CD4-positive, alpha-beta T cell treated with Interferon gamma for 1 hour (primary cell): ENCODE measurements at regions not wholly inside any gene's neighbourhood (a gene's known extent, or its start where the extent isn't known, plus 50 kb on each side); places are given as distances from the start of the nearest gene placed in this dataset.

Experiments
- DNase-seq: peaks from one replicate; pipeline ENCODE4 v3.0.0-alpha.2; 2020

DNA sequence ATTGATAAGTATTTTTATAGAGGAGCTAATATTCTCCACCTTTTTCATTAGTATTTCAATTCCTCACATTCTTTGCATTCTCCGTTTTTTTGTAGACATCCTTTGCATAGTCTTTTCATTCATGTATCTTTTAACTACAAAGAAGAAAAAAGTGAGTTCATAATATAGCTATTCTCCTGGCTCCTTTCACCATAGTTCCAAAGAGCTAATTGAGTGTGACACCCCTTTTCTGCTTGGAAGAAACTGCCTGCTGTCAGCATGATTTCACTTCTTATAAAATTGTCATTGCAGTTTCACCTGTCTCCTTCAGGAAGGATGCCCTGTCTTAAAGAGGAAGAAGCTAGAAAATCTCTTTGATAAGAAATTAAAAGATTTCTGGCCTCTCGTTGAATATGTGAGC is 991.1 kb downstream of the KCNT2 start:
- no peak for DNase-seq

- DNase-seq = no peak
Observed at GRCh38 chr1:195608883-195609282, 999.4 kb downstream of the KCNT2 start.

DNA sequence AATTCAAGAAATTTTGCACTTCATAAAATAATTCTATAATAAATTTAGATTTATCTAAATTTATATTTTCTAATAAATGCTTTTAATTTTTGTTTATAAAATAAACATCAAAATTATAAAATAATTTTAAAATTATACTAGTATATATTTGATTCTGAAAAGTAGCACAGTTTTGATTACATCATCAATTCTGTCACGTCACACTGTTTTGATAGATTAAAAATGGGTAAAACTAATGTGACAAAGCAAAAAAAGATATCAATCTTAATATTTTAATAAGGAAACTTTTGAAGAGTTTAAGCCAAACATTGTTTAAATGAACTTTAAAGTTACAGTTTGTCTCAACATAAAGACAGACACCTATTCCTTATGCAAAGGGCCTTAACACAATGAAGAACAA is 1001.8 kb downstream of the KCNT2 start:
- no peak for DNase-seq

GRCh38 chr1:195604287-195604686 is 1004.0 kb downstream of the KCNT2 start:
- no peak for DNase-seq

DNA sequence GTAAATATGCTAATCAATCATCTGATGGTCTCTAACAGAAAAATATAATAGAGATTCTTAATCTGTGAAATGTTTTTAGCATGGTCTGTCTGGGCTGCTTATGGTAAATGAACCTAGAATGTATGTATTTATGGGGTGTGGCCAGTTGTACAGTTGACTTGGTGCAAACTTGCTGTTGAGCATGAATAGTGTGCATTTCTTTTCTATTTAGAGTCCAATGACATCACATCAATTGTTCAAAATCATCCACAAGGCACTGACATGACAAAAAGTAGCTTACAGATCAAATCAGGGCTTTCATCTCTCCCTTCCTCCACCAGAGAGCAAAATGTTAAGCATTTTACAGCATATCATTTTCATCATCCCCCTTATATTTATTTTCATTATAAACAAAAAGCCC is 1010.3 kb downstream of the KCNT2 start:
- DNase-seq = no peak

GRCh38 chr1:195594773-195595172 is 1013.5 kb downstream of the KCNT2 start:
- DNase-seq = no peak

GRCh38 chr1:195594322-195594721 is 1013.9 kb downstream of the KCNT2 start:
- no peak for DNase-seq

- no peak for DNase-seq
Observed at GRCh38 chr1:195591917-195592672, 1016.1 kb downstream of the KCNT2 start.

DNA sequence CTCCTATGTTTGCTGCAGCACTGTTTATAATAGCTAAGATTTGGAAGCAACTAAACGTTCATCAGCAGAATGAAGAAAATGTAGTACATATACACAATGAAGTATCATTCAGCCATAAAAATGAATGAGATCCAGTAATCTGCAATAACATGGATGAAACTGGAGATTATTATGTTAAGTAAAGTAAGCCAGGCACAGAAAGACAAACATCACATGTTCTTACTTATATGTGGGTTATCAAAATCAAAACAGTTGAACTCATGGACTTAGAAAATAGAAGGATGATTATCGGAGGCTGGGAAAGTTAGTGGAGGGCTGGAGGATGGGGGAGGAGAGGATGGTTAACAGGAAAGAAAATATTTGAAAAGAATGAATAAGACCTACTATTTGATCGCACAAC is 1017.6 kb downstream of the KCNT2 start:
- no peak for DNase-seq

GRCh38 chr1:195584870-195585624 is 1023.2 kb downstream of the KCNT2 start:
- no peak for DNase-seq

DNA sequence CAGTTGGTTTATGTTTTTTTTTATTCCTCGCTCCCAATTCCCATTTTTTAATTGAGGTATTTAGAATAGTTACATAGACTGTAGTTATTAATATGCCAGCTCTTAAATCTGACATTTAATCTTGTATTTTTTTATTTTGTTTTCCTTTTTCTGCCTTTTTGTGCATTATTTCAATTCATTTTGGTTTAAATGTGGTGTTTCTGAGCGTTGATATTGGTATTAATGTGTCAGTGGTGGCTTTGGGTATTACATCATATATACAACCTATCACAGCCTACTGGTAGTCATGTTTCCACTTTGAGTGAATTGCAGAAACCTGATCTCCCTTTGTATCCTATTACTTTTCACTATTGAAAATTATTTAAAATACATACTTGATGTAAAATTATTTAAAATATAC is 1027.3 kb downstream of the KCNT2 start:
- DNase-seq = no peak

- DNase-seq = no peak
Observed at GRCh38 chr1:195577748-195578147, 1030.5 kb downstream of the KCNT2 start.

DNA sequence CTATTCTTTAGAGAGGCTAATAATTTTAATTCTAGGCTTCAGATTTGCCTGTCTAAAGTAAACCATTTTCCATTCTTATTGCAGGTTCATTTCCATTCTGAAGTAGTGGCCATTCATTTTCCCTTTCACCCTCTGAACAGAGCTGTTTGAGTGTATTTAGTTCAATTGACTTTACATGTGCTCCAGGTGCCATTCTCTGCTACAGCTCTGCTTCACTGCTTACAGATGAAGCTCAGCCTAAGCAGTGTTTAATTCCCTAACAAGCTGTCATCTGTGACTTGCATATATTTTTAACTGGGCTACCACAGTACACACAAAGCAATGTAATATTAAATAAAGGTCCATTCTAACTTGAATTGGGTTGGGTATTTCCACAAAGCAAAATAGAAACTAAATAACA is 1031.6 kb downstream of the KCNT2 start:
- DNase-seq = no peak

DNA sequence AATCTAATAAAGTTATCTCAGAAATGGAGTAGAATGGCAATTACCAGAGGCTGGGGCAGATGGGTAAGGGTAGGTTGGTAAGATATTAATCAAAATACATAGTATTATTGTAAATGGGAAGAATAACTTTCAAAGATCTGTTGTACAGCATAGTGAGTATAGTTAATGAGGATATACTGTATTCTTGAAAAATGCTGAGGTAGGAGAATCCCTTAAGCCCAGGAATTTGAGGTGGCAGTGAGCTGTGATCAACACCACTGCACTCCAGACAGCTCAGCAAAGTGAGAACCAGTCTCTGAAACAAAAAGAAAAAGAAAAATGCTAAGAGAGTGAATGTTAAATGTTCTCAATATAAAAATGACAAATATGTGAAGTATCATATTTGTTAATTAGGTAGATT is 1033.7 kb downstream of the KCNT2 start:
- no peak for DNase-seq

DNA sequence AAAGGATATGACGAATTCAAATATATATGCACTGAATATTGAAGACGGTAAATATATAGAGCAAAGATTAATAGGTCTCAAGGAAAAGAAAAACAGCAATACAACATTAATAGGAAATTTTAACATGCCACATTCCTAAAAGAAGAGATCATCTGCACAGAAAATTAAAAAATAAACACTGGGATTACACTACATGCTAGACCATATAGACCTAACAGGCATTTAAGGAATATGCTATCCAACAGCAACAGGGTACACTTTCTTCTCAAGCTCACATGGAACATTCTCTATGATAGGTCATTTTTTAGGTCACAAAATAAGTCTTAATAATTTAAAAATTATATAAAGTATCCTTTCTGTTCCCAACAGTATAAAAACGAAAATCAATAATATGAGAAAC is 1038.3 kb downstream of the KCNT2 start:
- DNase-seq = no peak

- DNase-seq = no peak
Observed at GRCh38 chr1:195568389-195568788, 1039.9 kb downstream of the KCNT2 start.

GRCh38 chr1:195562074-195562473 is 1046.2 kb downstream of the KCNT2 start:
- no peak for DNase-seq

- no peak for DNase-seq
Observed at GRCh38 chr1:195550071-195550862, 1058.0 kb downstream of the KCNT2 start.

- no peak for DNase-seq
Observed at GRCh38 chr1:195530961-195531360, 1077.3 kb downstream of the KCNT2 start.

DNA sequence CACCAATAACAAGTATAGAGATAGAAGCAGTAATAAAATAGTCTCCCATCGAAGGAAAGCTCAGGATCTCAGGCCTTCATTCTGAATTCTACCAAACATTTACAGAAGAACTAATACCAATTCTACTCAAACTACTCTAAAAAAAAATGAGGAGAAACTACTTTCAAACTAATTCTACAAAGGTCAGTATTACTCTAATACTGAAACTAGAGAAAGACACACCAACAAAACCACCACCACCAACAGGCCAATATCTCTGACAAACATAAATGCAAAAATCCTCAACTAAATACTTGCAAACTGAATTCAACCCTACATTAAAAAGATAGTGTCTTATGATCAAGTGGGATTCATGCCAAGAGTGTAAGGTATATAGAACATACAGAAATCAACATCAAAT is 1078.4 kb downstream of the KCNT2 start:
- DNase-seq = no peak

DNA sequence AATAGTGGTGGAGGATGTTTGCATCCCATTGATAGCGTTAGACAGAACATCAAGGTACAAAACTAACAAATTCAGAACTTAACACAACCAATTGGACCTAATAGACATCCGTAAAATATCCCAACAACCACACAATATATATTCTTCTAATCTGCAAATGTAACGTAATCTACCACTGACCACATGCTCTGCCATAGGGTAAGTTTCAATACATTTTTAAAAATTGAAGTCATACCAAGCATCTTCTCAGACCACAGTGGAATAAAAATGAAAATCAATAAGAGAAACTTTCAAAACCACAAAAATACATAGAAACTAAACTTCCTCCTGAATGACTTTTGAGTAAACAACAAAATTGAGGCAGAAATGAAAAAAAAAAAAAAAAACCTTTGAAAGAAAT is 1087.5 kb downstream of the KCNT2 start:
- no peak for DNase-seq

GRCh38 chr1:195516036-195516435 is 1092.2 kb downstream of the KCNT2 start:
- DNase-seq = no peak

DNA sequence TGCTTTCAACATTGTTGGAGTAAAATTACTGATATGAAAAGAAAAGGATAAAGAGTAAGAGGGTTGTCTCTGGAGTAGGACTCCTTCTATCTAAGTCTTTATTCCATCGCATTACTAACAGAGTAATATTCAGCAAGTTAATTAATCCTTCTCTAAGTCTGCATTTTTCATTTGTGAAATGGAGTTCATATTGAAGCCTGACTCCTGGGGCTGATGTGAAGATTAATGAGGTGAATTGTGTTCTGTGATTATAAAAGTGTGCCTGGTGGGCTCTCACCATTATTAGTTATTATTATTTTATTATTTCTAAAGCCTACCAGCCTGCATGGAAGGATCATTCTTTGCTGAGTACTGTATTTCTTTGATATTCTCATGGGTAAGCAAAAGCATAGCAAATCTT is 1096.7 kb downstream of the KCNT2 start:
- DNase-seq = no peak

- DNase-seq = no peak
Observed at GRCh38 chr1:195501118-195501517, 1107.1 kb downstream of the KCNT2 start.
